NCI-H146 treated with DMSO at 0.1 percent for 48 hours (cell line): ENCODE measurements at regions not wholly inside any gene's neighbourhood (a gene's known extent, or its start where the extent isn't known, plus 50 kb on each side); places are given as distances from the start of the nearest gene placed in this dataset.

Source experiments
- DNase-seq: peaks from one replicate; lab custom pipeline; 2025; ENCODE audit not compliant: unreplicated experiment; lab: John Stamatoyannopoulos, UW

GRCh38 chr19:31553846-31554215 is 204.6 kb upstream of the TSHZ3 start:
- no peak for DNase-seq

DNA sequence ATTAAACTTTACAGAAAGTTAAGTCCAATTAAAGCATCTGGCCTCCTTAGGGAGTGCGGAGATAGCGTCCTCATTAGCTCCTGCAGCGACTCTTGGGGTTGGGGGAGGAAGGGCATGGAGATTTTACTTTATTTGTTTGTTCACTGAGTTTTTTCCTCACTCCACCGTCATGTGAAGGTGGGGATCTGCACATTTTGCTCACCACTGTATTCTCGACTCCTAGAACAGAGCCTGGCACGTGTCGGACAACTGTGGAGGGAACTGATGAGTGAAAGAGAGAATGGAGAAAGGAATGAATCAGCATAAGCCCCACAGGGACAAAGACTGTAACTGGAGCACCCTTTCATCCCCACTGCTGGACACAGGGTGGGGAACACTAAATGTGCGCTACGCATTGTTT is 205.1 kb upstream of the TSHZ3 start:
- no peak for DNase-seq

- DNase-seq: no peak
Measured at GRCh38 chr19:31555634-31556215, 206.5 kb upstream of the TSHZ3 start.

GRCh38 chr19:31559494-31559893 is 210.3 kb upstream of the TSHZ3 start:
- no peak for DNase-seq

- no peak for DNase-seq
Measured at GRCh38 chr19:31560086-31561060, 211.1 kb upstream of the TSHZ3 start.

- DNase-seq: no peak
Measured at GRCh38 chr19:31562966-31563612, 213.9 kb upstream of the TSHZ3 start.

DNA sequence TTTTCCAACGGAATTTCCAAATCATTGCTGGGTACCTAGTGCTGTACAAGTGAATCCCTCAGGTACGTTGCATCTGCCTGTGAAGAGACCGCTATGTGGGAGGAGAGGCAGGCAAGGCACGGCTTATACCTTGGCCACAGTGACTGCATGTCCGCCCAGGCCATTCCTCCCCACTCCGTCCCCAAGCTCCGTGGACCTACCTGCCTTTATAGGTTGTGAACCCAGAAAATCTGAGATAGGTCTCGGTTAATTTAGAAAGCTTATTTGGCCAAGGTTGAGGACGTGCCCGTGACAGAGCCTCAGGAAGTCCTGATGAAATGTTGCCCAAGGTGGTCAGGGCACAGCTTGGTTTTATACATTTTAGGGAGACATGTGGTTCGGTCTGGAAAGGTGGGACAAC is 218.5 kb upstream of the TSHZ3 start:
- DNase-seq: no peak

GRCh38 chr19:31568724-31569123 is 219.5 kb upstream of the TSHZ3 start:
- DNase-seq: no peak

- no peak for DNase-seq
Measured at GRCh38 chr19:31570718-31571117, 221.5 kb upstream of the TSHZ3 start.

DNA sequence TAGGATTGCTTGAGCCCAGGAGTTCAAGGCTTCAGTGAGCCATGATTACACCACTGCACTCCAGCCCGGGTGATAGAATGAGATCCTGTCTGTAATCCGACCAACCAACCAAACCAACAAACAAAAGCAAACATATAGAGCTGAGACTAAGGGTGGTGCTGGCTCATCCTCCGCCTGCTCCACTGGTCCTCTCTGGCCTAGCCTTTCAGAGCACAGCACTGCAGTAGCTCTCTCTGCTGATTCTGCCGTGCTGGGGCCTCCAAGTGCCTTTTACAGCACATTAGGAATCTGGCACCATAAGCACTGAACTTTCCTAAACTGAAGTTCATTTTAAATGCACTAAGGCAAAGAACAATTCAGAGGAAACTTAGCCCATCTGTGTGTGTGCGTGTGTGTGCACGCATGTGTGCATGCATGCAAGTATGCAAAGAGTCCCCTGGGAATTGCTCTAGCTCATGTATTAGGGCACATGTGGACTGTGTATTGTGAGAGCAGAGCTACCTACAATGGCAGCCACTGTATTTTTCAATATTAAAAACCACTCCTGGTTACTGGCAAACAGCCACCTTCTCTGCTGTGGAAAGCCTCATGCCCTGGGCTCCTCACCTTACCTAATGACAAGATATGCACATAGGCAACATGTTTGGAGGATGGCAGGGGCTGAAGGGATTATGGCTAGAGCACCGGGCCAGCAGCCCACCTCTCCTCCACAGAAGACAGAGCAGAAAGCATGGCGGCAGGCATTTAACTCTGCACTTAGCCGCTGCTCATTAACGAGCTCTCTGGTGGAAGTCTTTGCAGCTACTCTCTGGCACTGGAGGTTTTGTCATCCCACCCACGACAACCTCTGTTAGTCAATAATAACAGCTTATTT is 223.1 kb upstream of the TSHZ3 start:
- no peak for DNase-seq

DNA sequence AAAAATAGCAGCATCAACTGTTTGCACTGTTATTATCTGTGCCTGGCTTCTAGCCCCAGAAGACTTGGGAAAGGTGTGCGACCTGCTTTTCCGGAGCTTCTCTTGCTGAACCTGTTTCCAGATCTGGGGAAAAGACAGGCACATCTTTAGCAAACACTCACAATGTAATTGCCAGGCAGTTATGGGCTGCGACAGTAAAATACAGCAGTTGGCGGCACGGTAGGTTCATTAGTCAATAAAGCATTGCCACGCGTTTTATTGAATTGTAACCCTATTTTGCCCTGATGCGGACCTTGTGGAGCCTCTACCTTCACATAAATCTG is 223.7 kb upstream of the TSHZ3 start:
- DNase-seq: no peak

GRCh38 chr19:31574251-31574973 is 225.2 kb upstream of the TSHZ3 start:
- no peak for DNase-seq

DNA sequence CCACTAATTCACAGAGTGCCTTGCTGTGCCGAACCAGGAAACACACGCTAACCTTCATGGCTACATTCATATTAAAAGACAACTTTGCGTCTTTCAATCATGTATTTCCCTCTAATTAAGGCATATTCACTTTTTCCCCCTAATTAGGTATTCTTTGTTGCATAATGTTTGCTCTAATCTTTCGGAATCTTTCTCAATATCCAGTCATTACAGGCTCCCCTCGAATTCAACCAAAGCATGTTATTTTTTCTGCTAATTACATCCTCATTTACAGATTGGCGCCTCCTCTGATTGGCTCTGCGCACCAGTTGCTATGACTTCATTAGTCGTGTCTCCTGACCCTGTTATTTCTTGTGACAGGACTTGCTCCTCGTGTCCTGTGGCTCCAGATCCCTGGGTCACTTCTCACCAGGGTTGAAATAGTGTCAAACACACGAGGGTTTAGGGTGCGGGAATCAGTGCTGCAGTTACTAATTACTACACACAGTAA is 226.7 kb upstream of the TSHZ3 start:
- no peak for DNase-seq

- DNase-seq: no peak
Measured at GRCh38 chr19:31578326-31578725, 229.1 kb upstream of the TSHZ3 start.

DNA sequence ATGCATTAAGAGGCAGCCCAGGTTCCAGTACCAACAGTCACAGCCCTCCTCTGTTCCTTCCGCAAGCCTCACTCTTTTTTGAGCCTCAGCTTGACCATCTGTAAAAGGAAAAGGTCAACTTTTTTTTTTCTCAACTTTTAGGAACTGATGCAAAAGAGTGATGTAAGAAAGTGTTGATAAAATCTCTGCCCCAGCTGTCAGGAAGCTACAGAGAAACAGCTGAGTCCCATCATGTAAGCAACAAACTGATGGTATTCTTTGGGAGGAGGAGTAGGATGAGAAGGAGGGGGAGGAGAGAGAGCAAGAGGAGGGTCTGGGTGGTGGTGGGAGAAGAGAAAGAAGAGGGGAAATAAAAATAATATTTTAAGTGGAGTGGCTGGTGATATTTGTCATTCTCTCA is 233.9 kb upstream of the TSHZ3 start:
- DNase-seq: no peak

DNA sequence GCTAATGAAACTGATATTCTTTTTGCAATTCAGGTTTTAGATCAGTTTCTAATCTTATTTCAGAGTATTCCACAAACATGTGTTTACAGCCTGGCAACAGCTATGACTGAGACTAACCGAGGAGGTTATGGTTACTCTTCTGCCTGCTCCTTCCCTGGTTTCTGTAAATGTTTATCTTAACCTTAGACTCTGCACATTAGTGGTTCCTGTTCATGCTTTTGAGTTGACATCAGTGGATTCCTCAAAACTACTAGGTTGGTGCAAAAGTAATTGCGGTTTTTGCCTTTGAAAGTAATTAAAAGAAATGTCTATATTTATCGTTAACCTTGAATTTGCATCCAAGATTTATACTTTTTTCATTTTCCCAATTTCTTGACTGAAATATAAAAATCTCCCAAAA is 237.0 kb upstream of the TSHZ3 start:
- DNase-seq: no peak

DNA sequence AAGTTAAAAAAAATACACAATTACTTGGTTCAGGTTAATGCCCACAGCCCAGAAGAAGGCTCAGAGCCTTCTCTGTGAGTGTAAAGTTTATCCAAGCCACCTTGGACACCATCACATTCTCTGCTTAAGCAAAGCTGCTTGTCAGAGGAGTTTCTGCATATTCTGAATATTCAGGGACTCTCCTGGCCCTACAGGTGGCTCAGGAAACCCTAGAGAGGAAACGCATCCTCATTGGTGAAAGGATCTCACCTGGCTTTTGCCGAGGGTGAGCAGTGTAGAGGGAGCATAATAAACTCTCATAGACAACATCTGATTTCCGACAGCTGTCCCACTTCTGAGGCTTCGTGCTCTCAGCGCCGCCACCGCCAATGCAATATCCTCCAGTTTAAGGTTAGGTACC is 239.9 kb upstream of the TSHZ3 start:
- DNase-seq: no peak

- DNase-seq: no peak
Measured at GRCh38 chr19:31591258-31591657, 242.0 kb upstream of the TSHZ3 start.

DNA sequence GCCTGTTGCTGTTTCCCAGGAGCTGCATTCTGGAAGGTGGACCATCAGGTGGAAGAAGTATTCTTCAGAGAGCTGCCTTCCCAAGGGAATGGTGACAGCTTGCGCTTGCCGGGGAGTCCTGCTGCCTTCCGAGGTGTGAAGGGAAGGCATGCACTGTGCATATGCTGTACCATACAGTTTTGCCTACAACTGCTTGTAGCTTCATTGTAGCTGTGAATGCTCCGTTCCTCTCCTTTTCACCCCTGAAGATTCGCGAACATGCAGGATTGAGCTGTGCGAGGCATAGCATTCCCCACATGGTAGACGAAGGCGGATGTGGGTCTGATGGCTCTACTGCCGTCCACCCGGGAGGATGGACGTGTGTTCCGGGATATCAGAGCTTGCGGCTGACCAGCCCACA is 243.2 kb upstream of the TSHZ3 start:
- no peak for DNase-seq

DNA sequence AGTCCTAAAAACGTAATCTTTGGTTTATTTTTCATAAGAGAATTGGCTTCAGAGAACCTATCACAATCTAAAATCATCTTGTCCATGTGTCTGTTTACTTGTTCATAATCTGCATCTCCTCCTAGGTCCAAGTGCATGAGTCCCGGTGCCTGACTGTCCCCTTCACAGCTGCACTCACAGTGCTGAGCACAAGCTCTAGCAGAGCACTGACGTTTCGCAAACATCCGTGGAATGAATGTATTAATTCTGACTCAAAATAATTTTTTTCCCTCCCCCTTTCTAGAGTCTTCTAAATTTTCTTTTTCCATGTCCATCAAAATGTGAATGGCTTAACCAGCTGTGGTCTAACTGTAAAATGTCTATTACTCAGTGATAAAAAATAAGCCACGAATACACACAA is 245.5 kb upstream of the TSHZ3 start:
- DNase-seq: no peak

DNA sequence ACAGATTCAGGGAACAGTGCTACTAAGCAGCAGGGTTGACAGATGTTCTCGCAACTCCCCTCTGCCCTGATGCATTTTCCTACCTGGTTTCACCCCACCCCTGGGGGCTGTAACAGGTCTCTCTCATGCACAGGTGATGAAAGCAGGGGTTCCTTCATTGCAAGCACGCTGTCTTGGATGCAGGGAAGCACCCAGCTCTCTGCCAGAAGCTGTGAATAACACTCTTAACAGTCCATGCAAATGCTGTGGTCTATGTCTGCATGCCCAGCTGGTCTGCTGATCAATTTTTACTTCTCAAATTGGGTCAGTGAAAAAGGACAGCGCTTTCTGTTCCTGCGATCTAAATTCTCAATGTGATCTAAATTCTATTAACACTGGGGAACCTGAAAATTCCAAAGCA is 246.3 kb upstream of the TSHZ3 start:
- DNase-seq: no peak
